Transverse colon (tissue), 3 donors: ENCODE measurements at regions not wholly inside any gene's neighbourhood (a gene's known extent, or its start where the extent isn't known, plus 50 kb on each side); places are given as distances from the start of the nearest gene placed in this dataset.

Source experiments
- POLR2A ChIP-seq: fragments of 450-650 bp; IDR thresholded peaks from one replicate; pipeline ENCODE4 v1.6.1; 2016; ENCODE audit warnings: antibody characterized with exemption, mild to moderate bottlenecking, moderate library complexity
- TF ChIP-seq, protein P1 (sequence below), 5 experiments: fragments of 200-600 bp in 3 of 5; fragments of 450-650 bp in 2 of 5; sonication (generic) in 3 of 5; IDR thresholded peaks; 1 replicate in 2 of 5; 2 replicates in 3 of 5; pipeline ENCODE4 v1.5.1; 2016 to 2017; ENCODE audit warnings: antibody characterized with exemption in 5 of 5, inconsistent platforms in 3 of 5, mild to moderate bottlenecking in 2 of 5, moderate library complexity in 1 of 5

DNA sequence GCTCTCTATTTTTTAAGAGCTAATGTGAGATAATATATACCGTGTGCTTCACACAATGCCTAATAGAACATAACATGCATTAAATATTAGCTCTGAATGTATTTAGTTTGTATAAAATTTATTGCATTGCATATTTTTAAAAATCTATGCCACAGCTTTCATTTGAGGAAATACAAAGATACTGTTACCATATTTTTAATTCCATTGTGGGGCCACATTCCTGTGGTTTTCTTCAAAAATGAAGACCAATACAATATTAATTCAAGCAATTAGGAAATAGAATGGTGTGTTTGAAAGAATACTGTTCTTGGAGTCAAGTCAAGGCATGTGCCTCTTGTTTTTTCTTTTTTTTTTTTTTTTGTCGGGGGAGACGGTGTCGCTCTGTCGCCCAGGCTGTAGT, 95.4 kb upstream of the CADPS start:
- no peak for TF ChIP-seq POLR2A
- TF ChIP-seq, protein P1, sequence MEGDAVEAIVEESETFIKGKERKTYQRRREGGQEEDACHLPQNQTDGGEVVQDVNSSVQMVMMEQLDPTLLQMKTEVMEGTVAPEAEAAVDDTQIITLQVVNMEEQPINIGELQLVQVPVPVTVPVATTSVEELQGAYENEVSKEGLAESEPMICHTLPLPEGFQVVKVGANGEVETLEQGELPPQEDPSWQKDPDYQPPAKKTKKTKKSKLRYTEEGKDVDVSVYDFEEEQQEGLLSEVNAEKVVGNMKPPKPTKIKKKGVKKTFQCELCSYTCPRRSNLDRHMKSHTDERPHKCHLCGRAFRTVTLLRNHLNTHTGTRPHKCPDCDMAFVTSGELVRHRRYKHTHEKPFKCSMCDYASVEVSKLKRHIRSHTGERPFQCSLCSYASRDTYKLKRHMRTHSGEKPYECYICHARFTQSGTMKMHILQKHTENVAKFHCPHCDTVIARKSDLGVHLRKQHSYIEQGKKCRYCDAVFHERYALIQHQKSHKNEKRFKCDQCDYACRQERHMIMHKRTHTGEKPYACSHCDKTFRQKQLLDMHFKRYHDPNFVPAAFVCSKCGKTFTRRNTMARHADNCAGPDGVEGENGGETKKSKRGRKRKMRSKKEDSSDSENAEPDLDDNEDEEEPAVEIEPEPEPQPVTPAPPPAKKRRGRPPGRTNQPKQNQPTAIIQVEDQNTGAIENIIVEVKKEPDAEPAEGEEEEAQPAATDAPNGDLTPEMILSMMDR (IDR thresholded peaks at IDR 0.05), result no peak
